ENCODE measurements at regions not wholly inside any gene's neighbourhood (a gene's known extent, or its start where the extent isn't known, plus 50 kb on each side); places are given as distances from the start of the nearest gene placed in this dataset.
A peak's percentile ranks its signal among the peaks of the same experiment; 100 is the strongest.

DNA sequence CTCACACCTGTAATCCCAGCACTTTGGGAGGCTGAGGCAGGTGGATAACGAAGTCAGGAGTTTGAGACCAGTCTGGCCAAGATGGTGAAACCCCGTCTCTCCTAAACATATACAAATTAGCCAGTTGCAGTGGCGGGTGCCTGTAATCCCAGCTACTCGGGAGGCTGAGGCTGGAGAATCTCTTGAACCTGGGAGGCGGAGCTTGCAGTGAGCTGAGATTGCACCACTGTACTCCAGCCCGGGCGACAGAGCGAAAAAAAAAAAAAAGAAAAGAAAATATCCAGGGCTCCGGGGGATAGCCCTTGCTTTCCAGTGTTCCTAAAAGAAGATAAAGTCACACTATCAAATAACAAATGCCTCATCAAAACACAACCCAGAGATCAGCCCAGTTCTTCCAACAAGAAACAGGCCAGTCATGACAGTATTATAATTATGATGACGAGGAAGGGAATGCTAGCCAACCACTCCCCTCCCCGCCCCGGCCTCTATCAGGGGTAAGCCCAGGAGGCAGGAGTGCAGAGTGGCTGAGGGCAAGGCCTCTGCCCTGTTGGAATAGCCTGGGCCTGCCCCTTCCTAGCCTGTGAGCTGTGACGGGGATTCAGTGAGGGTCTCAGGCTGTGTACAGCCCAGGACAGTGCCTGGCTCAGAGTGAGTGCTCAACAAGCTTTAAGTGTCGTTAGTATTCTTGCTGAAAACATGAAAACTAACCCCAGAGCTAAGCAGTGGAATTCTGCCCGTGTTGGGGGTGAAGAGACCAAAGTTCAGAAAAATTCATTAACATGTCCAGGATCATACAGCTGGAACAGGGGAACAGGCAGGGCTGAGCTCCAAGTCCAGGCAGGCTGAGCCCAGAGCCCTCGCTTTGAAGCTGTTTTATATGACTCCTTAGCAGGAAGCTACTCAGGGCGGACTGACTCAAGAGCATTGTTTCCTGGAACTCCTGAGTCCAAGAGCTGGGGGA is 54.3 kb downstream of the FAM241B start:
- TF ChIP-seq, protein P1, sequence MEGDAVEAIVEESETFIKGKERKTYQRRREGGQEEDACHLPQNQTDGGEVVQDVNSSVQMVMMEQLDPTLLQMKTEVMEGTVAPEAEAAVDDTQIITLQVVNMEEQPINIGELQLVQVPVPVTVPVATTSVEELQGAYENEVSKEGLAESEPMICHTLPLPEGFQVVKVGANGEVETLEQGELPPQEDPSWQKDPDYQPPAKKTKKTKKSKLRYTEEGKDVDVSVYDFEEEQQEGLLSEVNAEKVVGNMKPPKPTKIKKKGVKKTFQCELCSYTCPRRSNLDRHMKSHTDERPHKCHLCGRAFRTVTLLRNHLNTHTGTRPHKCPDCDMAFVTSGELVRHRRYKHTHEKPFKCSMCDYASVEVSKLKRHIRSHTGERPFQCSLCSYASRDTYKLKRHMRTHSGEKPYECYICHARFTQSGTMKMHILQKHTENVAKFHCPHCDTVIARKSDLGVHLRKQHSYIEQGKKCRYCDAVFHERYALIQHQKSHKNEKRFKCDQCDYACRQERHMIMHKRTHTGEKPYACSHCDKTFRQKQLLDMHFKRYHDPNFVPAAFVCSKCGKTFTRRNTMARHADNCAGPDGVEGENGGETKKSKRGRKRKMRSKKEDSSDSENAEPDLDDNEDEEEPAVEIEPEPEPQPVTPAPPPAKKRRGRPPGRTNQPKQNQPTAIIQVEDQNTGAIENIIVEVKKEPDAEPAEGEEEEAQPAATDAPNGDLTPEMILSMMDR (IDR thresholded peaks at IDR 0.05): no peak
- TF ChIP-seq POLR2A (IDR thresholded peaks at IDR 0.05): no peak
- H3K27me3 ChIP-seq: no peaks in the 10 kb centered on the region
- no peaks in the 10 kb centered on the region for H3K9me3 ChIP-seq
- peak; percentile 48 to 54 for DNase-seq
- intact Hi-C loops (cut with DNase I): no loop called here
- H3K36me3 ChIP-seq: no peaks in the 10 kb centered on the region
- no peak overlapping the region for H3K4me3 ChIP-seq (replicated peaks in 1 of 3)
- WGBS, 2 donors: 42 to 48% methylated on average over 17 of the region's 17 CpGs
- peaks cover 24 to 28% of the 10 kb centered on the region in 2 donors for H3K4me1 ChIP-seq
- peak overlapping the region; percentile 68 to 75 (median 73) for H3K27ac ChIP-seq

DNA sequence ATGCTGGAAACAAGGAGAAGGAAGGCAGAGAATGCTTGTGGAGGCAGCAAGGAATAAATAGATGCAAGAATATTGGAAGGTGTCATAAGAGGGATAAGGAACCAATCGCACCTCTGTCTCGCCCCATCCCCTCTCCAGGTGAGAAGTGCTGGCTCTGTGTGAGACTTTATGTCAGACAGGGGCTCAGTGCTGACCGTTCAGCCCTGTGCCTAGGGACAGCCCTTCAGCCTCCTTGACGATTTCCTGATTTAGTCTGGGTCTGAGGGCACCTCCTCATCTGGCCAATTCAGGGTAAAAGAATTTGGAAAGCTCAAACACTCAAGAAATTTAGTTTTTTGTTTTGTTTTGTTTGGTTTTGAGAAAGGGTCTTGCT is 54.9 kb downstream of the FAM241B start:
- peak; percentile 11 to 18 for DNase-seq

DNA sequence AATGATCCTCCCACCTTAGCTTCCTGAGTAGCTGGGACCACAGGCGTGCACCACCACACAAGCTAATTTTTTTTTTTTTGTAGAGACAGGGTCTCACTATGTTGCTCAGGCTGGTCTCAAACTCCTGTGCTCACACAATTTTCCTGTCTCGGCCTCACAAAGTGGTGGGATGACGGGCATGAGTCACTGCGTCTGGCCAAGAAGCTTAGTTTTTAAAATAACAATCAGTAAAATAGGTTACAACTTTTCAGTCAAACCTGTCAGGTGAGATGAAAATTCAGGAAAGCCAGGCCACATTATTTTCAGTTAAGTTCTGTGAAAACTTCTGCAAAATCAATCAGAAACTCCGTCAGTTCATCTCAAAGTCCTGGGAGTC is 55.4 kb downstream of the FAM241B start:
- intact Hi-C loops (cut with DNase I): no loop called here
- H3K9me3 ChIP-seq: no peaks in the 10 kb centered on the region
- peak overlapping the region; percentile 68 to 76 (median 75) for H3K27ac ChIP-seq
- 34 to 37% methylated on average over 5 of the region's 5 CpGs for WGBS, 2 donors
- TF ChIP-seq, protein P1 (IDR thresholded peaks at IDR 0.05): no peak
- no peak for TF ChIP-seq POLR2A (IDR thresholded peaks at IDR 0.05)
- peaks cover 24 to 28% of the 10 kb centered on the region in 2 donors for H3K4me1 ChIP-seq
- no peaks in the 10 kb centered on the region for H3K36me3 ChIP-seq
- H3K4me3 ChIP-seq (replicated peaks in 1 of 3): no peak overlapping the region
- H3K27me3 ChIP-seq: no peaks in the 10 kb centered on the region
- peak; percentile 54 to 58 for DNase-seq

More for the DNA sequence above, 54.9 kb downstream of the FAM241B start:
- Histone ChIP-seq H3K4me1 (peaks cover 24 to 28% of the 10 kb centered on the region in 2 donors), H3K27me3 (no peaks in the 10 kb centered on the region), H3K27ac (peak overlapping the region; percentile 68 to 75 (median 73)), H3K36me3 (no peaks in the 10 kb centered on the region), H3K9me3 (no peaks in the 10 kb centered on the region), H3K4me3 (replicated peaks in 1 of 3) (no peak overlapping the region)
- WGBS, 2 donors: 40 to 42% methylated on average over 4 of the region's 4 CpGs
- intact Hi-C loops (cut with DNase I): no loop called here
- TF ChIP-seq POLR2A (IDR thresholded peaks at IDR 0.05): no peak
- TF ChIP-seq, protein P1 (IDR thresholded peaks at IDR 0.05): no peak

DNA sequence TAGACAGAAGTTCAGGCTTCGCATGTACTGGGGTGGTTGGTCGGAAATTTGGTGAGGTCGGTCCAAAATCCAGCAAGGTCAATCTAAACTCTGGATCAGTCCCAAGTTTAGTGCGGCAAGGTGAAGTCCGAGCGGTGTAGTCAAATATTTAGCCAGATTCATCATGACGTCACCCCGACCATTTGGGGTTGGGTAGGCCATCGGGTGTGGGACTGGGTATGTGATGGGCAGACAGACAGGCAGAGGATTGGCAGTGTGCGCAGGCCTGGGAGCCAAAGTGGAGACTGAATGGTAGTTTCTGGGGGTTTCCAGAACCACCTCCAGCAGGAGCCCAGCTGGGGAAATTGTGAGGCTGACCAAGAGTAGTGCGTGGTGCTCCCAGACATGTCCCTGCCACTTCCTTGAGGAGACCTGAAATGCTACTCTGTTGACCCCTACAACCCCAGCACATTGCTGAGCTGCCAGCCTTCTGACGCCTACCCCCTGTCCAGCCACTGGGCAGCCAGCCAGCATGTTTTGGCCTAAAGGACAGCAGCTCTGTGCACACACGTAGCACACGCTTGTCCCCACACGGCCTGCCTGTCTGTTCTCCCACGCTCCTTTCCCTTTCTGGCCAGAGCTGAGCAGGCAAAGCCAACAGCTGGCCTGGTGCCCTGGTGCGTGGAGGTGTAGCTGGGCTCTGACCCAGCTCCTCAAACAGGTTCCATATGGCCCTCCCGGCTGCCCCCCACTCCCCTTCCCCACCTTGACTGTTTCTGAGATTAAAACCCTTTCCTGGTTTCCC is 55.9 kb downstream of the FAM241B start:
- DNase-seq: peak; percentile 92 to 93
- no peak for TF ChIP-seq POLR2A (IDR thresholded peaks at IDR 0.05)
- TF ChIP-seq, protein P1 (IDR thresholded peaks at IDR 0.05): no peak
- intact Hi-C loops (cut with DNase I): no loop called here
- Histone ChIP-seq H3K4me3 (replicated peaks in 1 of 3) (no peak overlapping the region), H3K36me3 (no peaks in the 10 kb centered on the region), H3K27ac (peak overlapping the region; percentile 68 to 76 (median 75)), H3K9me3 (no peaks in the 10 kb centered on the region), H3K27me3 (no peaks in the 10 kb centered on the region), H3K4me1 (peaks cover 24 to 28% of the 10 kb centered on the region in 2 donors)
- 66 to 82% methylated on average over 12 to 18 of the region's 18 CpGs for WGBS, 2 donors

Measured in thyroid gland (tissue), 4 donors.